OCI-LY3 (cell line): ENCODE measurements at regions not wholly inside any gene's neighbourhood (a gene's known extent, or its start where the extent isn't known, plus 50 kb on each side); places are given as distances from the start of the nearest gene placed in this dataset.
A peak's percentile ranks its signal among the peaks of the same experiment; 100 is the strongest.

ENCODE experiments used
- H2AFZ ChIP-seq: fragments of 200-600, 300-600 bp; shearing (Covaris generic); 2 replicates; pipeline ENCODE4 v1.6.0; 2014; ENCODE audit warnings: antibody characterized with exemption, low read depth, low read length
- H3K27ac ChIP-seq: fragments of 200-600, 300-600 bp; sonication (generic); 2 replicates; pipeline ENCODE4 v1.5.1; 2014; ENCODE audit warnings: mild to moderate bottlenecking, low read length, moderate library complexity, mixed read lengths
- H3K27me3 ChIP-seq: fragments of 200-600, 300-600 bp; sonication (generic); 2 replicates; pipeline ENCODE4 v1.6.1; 2014; ENCODE audit warnings: low read depth, low read length, mixed read lengths
- H3K36me3 ChIP-seq: fragments of 200-600, 300-600 bp; sonication (generic); replicated peaks from 2 replicates; pipeline ENCODE3; 2014; ENCODE audit warnings: low read depth, low read length, mixed read lengths
- H3K4me1 ChIP-seq: fragments of 300-600, 200-600 bp; sonication (generic); 2 replicates; pipeline ENCODE4 v1.6.1; 2014; ENCODE audit warnings: low read length, mixed read lengths
- H3K4me2 ChIP-seq: fragments of 200-600, 300-600 bp; sonication (generic); 2 replicates; pipeline ENCODE4 v1.6.1; 2014; ENCODE audit warnings: low read length, mixed read lengths
- H3K4me3 ChIP-seq: fragments of 300-600, 200-600 bp; sonication (generic); 2 replicates; pipeline ENCODE4 v1.5.1; 2014; ENCODE audit warnings: antibody characterized with exemption, mild to moderate bottlenecking, low read length, moderate library complexity
- H3K79me2 ChIP-seq: fragments of 300-600, 200-600 bp; shearing (Covaris generic); 2 replicates; pipeline ENCODE4 v1.6.1; 2014; ENCODE audit warnings: mild to moderate bottlenecking, low read length, mixed read lengths
- H3K9ac ChIP-seq: fragments of 300-600, 200-600 bp; shearing (Covaris generic); 2 replicates; pipeline ENCODE4 v1.6.0; 2014; ENCODE audit warnings: mild to moderate bottlenecking, low read length, moderate library complexity
- H3K9me3 ChIP-seq: fragments of 200-600, 300-600 bp; shearing (Covaris generic); 2 replicates; pipeline ENCODE4 v1.6.1; 2014; ENCODE audit warnings: low read length, mixed read lengths; ENCODE audit not compliant: insufficient read depth
- H4K20me1 ChIP-seq: fragments of 200-600, 300-600 bp; sonication (generic); 2 replicates; pipeline ENCODE4 v1.6.1; 2016; ENCODE audit warnings: low read length, mixed read lengths; ENCODE audit not compliant: insufficient read depth
- CTCF ChIP-seq: fragments of 200-600, 300-600 bp; sonication (generic); IDR thresholded peaks from 2 replicates; pipeline ENCODE4 v1.5.1; 2014; ENCODE audit warnings: antibody characterized with exemption, low read length, low read depth
- EZH2phosphoT487 ChIP-seq: fragments of 200-600 bp; shearing (Covaris generic); IDR thresholded peaks from 2 replicates; pipeline ENCODE4 v1.6.1; 2018; ENCODE audit warnings: antibody characterized with exemption, mixed run types, low read depth

GRCh38 chr15:81896356-81896755 is 149.5 kb downstream of the MEX3B start:
- no peak overlapping the region for H3K9ac ChIP-seq
- TF ChIP-seq CTCF (no peak), EZH2phosphoT487 (no peak)
- no peak overlapping the region for H3K27ac ChIP-seq
- H3K9me3 ChIP-seq: no peaks in the 10 kb centered on the region
- peaks cover 25% of the 10 kb centered on the region for H3K27me3 ChIP-seq
- H2AFZ ChIP-seq: no peak overlapping the region
- H3K4me3 ChIP-seq: no peak overlapping the region
- no peaks in the 10 kb centered on the region for H3K4me1 ChIP-seq
- H3K79me2 ChIP-seq: no peaks in the 10 kb centered on the region
- H4K20me1 ChIP-seq: no peaks in the 10 kb centered on the region
- H3K36me3 ChIP-seq: no peaks in the 10 kb centered on the region
- no peak overlapping the region for H3K4me2 ChIP-seq

GRCh38 chr15:81895723-81896122 is 150.1 kb downstream of the MEX3B start:
- Histone ChIP-seq H3K36me3 (no peaks in the 10 kb centered on the region), H3K4me1 (no peaks in the 10 kb centered on the region), H3K9ac (no peak overlapping the region), H3K9me3 (no peaks in the 10 kb centered on the region), H3K79me2 (no peaks in the 10 kb centered on the region), H3K4me2 (no peak overlapping the region), H3K27ac (no peak overlapping the region), H3K27me3 (peaks cover 19% of the 10 kb centered on the region), H2AFZ (no peak overlapping the region), H4K20me1 (no peaks in the 10 kb centered on the region), H3K4me3 (no peak overlapping the region)
- TF ChIP-seq EZH2phosphoT487 (no peak), CTCF (no peak)

GRCh38 chr15:81894061-81894460 is 151.8 kb downstream of the MEX3B start:
- H3K27me3 ChIP-seq: peaks cover 12% of the 10 kb centered on the region
- H3K9ac ChIP-seq: no peak overlapping the region
- H3K4me3 ChIP-seq: no peak overlapping the region
- H4K20me1 ChIP-seq: no peaks in the 10 kb centered on the region
- TF ChIP-seq EZH2phosphoT487 (no peak), CTCF (no peak)
- H2AFZ ChIP-seq: no peak overlapping the region
- H3K4me2 ChIP-seq: no peak overlapping the region
- no peaks in the 10 kb centered on the region for H3K4me1 ChIP-seq
- no peaks in the 10 kb centered on the region for H3K79me2 ChIP-seq
- no peaks in the 10 kb centered on the region for H3K36me3 ChIP-seq
- H3K9me3 ChIP-seq: no peaks in the 10 kb centered on the region
- H3K27ac ChIP-seq: no peak overlapping the region

- Histone ChIP-seq H3K9ac (no peak overlapping the region), H3K9me3 (no peaks in the 10 kb centered on the region), H3K4me2 (peak overlapping the region; percentile 14; the same call in 1 of the 2 replicates), H3K36me3 (no peaks in the 10 kb centered on the region), H3K27me3 (peaks cover 11% of the 10 kb centered on the region), H4K20me1 (no peaks in the 10 kb centered on the region), H3K27ac (no peak overlapping the region), H3K4me1 (no peaks in the 10 kb centered on the region), H3K79me2 (no peaks in the 10 kb centered on the region), H3K4me3 (no peak overlapping the region), H2AFZ (no peak overlapping the region)
- TF ChIP-seq EZH2phosphoT487 (no peak), CTCF (no peak)
These were observed 152.5 kb downstream of the MEX3B start for GRCh38 chr15:81893182-81893835.
